ENCODE measurements at regions not wholly inside any gene's neighbourhood (a gene's known extent, or its start where the extent isn't known, plus 50 kb on each side); places are given as distances from the start of the nearest gene placed in this dataset.

DNA sequence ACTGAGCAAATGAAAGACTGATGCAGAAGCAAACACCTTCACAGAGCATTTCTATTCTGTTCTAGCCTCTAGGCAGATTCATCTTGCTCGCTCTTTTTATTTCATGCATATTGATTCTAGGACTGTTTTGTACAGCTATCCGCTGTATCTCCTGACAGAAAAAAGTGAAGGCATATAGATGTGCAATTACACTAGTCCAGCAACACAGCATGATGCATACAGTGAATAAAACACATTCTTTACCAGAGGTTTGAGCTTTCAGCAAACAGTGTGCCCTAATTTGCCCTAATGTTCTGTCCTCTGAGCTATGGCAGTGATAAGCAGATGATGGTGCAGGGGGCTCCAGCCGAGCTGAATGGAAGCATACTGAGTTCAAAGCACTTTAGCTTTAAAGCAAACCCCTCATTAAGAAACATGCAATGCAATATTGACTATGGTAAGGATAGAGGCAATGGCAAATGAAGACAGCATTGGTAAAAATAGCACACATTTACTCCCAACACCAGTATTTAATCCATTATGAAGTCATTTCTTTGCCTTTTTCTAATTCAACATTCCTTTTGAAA is 141.2 kb upstream of the RGPD4 start:
- Histone ChIP-seq H3K27me3 (ENCODE audit: control insufficient read depth, low read length) (no peaks in the 10 kb centered on the region), H3K27ac (ENCODE audit: low read depth, low read length) (no peak overlapping the region), H3K9me3 (ENCODE audit: control insufficient read depth, insufficient read depth, low read length) (no peaks in the 10 kb centered on the region), H4K20me1 (ENCODE audit: control insufficient read depth, insufficient read depth, low read depth, low read length) (no peaks in the 10 kb centered on the region), H3K4me2 (ENCODE audit: low read length) (no peak overlapping the region), H3K4me3 (ENCODE audit: low read length) (no peak overlapping the region), H3K79me2 (ENCODE audit: control insufficient read depth, low read length) (no peaks in the 10 kb centered on the region), H3K4me1 (ENCODE audit: control insufficient read depth, low read length) (no peaks in the 10 kb centered on the region), H3K36me3 (ENCODE audit: control insufficient read depth, low read length) (no peaks in the 10 kb centered on the region), H3F3A (ENCODE audit: control insufficient read depth, insufficient read depth) (no peaks in the 10 kb centered on the region), H3K9me2 (replicated peaks; ENCODE audit: control insufficient read depth, low read length) (no peaks in the 10 kb centered on the region)
- no peak for TF ChIP-seq CTCF (IDR thresholded peaks at IDR 0.05; ENCODE audit: low read depth, low read length, poor library complexity, severe bottlenecking)
- TF ChIP-seq EZH2phosphoT487 (IDR thresholded peaks at IDR 0.05; ENCODE audit: borderline replicate concordance, low read length) = no peak

- no peaks in the 10 kb centered on the region for H3F3A ChIP-seq (ENCODE audit: control insufficient read depth, insufficient read depth)
- H3K4me3 ChIP-seq (ENCODE audit: low read length) = no peak overlapping the region
- no peaks in the 10 kb centered on the region for H3K9me2 ChIP-seq (replicated peaks; ENCODE audit: control insufficient read depth, low read length)
- no peaks in the 10 kb centered on the region for H3K4me1 ChIP-seq (ENCODE audit: control insufficient read depth, low read length)
- H4K20me1 ChIP-seq (ENCODE audit: control insufficient read depth, insufficient read depth, low read depth, low read length) = no peaks in the 10 kb centered on the region
- no peaks in the 10 kb centered on the region for H3K36me3 ChIP-seq (ENCODE audit: control insufficient read depth, low read length)
- H3K4me2 ChIP-seq (ENCODE audit: low read length) = no peak overlapping the region
- no peaks in the 10 kb centered on the region for H3K79me2 ChIP-seq (ENCODE audit: control insufficient read depth, low read length)
- no peaks in the 10 kb centered on the region for H3K27me3 ChIP-seq (ENCODE audit: control insufficient read depth, low read length)
- no peak overlapping the region for H3K27ac ChIP-seq (ENCODE audit: low read depth, low read length)
- no peaks in the 10 kb centered on the region for H3K9me3 ChIP-seq (ENCODE audit: control insufficient read depth, insufficient read depth, low read length)
- TF ChIP-seq EZH2phosphoT487 (IDR thresholded peaks at IDR 0.05; ENCODE audit: borderline replicate concordance, low read length) (no peak), CTCF (IDR thresholded peaks at IDR 0.05; ENCODE audit: low read depth, low read length, poor library complexity, severe bottlenecking) (no peak)
Measured at GRCh38 chr2:107687073-107687472, 139.6 kb upstream of the RGPD4 start.

- no peaks in the 10 kb centered on the region for H3K9me2 ChIP-seq (replicated peaks; ENCODE audit: control insufficient read depth, low read length)
- H3K79me2 ChIP-seq (ENCODE audit: control insufficient read depth, low read length) = no peaks in the 10 kb centered on the region
- H3K27me3 ChIP-seq (ENCODE audit: control insufficient read depth, low read length) = no peaks in the 10 kb centered on the region
- no peak overlapping the region for H3K4me2 ChIP-seq (ENCODE audit: low read length)
- no peaks in the 10 kb centered on the region for H3F3A ChIP-seq (ENCODE audit: control insufficient read depth, insufficient read depth)
- no peaks in the 10 kb centered on the region for H3K4me1 ChIP-seq (ENCODE audit: control insufficient read depth, low read length)
- no peaks in the 10 kb centered on the region for H3K36me3 ChIP-seq (ENCODE audit: control insufficient read depth, low read length)
- TF ChIP-seq EZH2phosphoT487 (IDR thresholded peaks at IDR 0.05; ENCODE audit: borderline replicate concordance, low read length) (no peak), CTCF (IDR thresholded peaks at IDR 0.05; ENCODE audit: low read depth, low read length, poor library complexity, severe bottlenecking) (no peak)
- H3K27ac ChIP-seq (ENCODE audit: low read depth, low read length) = no peak overlapping the region
- no peaks in the 10 kb centered on the region for H3K9me3 ChIP-seq (ENCODE audit: control insufficient read depth, insufficient read depth, low read length)
- no peaks in the 10 kb centered on the region for H4K20me1 ChIP-seq (ENCODE audit: control insufficient read depth, insufficient read depth, low read depth, low read length)
- no peak overlapping the region for H3K4me3 ChIP-seq (ENCODE audit: low read length)
Measured at GRCh38 chr2:107688135-107688534, 138.6 kb upstream of the RGPD4 start.
